ENCODE measurements at regions not wholly inside any gene's neighbourhood (a gene's known extent, or its start where the extent isn't known, plus 50 kb on each side); places are given as distances from the start of the nearest gene placed in this dataset.

DNA sequence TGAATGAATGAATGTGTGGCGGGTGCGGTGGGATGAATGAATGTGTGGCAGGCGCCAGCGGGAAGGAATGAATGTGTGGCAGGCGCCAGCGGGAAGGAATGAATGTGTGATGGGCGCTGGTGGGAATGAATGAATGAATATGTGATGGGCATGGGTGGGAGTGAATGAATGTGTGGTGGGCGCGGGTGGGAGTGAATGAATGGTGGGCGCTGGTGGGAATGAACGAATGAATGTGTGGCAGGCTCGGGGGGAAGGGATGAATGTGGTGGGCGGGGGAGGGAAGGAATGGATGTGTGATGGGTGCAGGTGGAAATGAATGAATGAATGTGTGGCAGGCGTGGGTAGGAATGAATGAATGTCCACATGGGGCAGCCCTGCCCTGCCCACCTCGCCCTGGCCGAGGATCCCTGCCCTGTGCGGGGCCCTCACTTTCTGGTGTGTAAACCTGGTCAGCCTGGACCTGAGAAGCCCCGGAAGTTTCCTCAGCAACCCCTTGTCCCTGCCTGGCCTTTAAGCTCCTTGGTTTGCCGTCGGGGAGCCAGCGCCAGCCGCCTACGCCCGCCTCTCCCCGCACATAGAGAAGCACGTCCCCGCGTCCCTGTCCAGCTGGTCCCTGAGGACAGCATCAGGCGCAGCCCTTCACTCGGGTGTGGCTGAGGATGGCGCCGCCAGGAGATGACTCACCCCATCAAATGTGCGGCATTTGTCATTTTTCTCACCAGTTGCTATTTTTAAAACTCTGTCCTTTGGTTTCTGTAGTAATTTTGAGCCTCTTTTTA, 112.8 kb upstream of the LRPAP1 start:
- Histone ChIP-seq H3K36me3 (no peaks in the 10 kb centered on the region), H3K4me1 (no peaks in the 10 kb centered on the region), H3K27me3 (peaks cover 0 to 47% (median 9%) of the 10 kb centered on the region in 3 donors), H3K27ac (no peak overlapping the region), H3K9me3 (no peaks in the 10 kb centered on the region), H3K4me3 (no peak overlapping the region)
- intact Hi-C loops (cut with DNase I; ENCODE audit: low total_unique reads) = no loop called here
- DNase-seq = no peak
- whole genome bisulfite sequencing, 5 donors = 66 to 79% (median 70%) methylated on average over 32 to 33 of the region's 33 CpGs
- TF ChIP-seq POLR2AphosphoS5 (IDR thresholded peaks at IDR 0.05) (no peak), POLR2A (IDR thresholded peaks at IDR 0.05) (no peak), EP300 (IDR thresholded peaks at IDR 0.05) (no peak)
- TF ChIP-seq, protein P1, sequence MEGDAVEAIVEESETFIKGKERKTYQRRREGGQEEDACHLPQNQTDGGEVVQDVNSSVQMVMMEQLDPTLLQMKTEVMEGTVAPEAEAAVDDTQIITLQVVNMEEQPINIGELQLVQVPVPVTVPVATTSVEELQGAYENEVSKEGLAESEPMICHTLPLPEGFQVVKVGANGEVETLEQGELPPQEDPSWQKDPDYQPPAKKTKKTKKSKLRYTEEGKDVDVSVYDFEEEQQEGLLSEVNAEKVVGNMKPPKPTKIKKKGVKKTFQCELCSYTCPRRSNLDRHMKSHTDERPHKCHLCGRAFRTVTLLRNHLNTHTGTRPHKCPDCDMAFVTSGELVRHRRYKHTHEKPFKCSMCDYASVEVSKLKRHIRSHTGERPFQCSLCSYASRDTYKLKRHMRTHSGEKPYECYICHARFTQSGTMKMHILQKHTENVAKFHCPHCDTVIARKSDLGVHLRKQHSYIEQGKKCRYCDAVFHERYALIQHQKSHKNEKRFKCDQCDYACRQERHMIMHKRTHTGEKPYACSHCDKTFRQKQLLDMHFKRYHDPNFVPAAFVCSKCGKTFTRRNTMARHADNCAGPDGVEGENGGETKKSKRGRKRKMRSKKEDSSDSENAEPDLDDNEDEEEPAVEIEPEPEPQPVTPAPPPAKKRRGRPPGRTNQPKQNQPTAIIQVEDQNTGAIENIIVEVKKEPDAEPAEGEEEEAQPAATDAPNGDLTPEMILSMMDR (IDR thresholded peaks at IDR 0.05) = no peak

DNA sequence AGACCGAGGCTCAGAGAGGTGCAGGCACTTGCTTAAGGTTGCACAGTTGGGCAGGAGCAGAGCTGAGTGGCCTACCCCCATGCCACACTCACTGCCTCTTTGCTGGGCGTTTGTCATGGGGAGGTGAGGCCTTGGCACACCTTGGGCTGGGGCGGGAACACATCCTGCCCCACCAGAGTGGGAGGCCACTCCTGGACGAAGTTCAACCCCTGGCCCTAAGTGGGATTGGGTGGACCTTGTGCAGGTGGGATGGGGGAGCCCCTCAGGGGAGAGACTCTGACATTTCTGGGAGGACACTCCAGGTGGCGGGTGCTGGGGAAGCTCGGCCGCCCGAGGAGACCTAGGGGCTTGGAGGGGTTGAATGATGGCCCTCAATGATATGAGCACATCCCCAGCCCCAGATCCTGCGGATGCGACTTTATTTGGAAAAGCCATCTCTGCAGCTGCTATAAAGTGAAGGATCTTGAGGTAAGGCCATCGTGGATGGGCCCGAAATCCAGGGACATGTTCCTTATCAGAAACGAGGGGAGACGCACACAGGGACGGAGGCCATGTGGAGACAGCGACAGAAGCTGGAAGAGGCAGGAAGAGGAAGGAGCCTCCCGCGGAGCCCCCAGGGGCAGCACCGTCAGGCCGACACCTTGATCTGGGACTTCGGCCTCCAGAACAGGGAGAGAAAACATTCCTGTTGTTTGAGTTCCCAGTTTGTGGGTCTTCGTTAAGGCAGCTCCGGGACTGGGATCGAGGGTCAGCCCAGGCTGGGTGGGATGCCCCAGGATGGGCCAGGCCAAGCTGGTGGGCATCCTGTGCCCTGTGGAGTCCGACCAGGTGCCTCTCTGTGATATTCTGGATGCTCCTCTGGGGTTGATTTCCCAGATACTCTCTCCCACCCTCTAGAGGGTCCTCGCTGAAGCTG, 111.6 kb upstream of the LRPAP1 start:
- Histone ChIP-seq H3K4me1 (no peaks in the 10 kb centered on the region), H3K9me3 (no peaks in the 10 kb centered on the region), H3K27ac (no peak overlapping the region), H3K36me3 (no peaks in the 10 kb centered on the region), H3K27me3 (peaks cover 0 to 49% (median 9%) of the 10 kb centered on the region in 3 donors), H3K4me3 (no peak overlapping the region)
- TF ChIP-seq, protein P1 (IDR thresholded peaks at IDR 0.05) = no peak
- TF ChIP-seq POLR2A (IDR thresholded peaks at IDR 0.05) (no peak), POLR2AphosphoS5 (IDR thresholded peaks at IDR 0.05) (no peak), EP300 (IDR thresholded peaks at IDR 0.05) (no peak)
- no peak for DNase-seq
- 77 to 85% (median 79%) methylated on average over 22 to 26 of the region's 26 CpGs for WGBS, 5 donors
- intact Hi-C loops (cut with DNase I; ENCODE audit: low total_unique reads) = no loop called here

DNA sequence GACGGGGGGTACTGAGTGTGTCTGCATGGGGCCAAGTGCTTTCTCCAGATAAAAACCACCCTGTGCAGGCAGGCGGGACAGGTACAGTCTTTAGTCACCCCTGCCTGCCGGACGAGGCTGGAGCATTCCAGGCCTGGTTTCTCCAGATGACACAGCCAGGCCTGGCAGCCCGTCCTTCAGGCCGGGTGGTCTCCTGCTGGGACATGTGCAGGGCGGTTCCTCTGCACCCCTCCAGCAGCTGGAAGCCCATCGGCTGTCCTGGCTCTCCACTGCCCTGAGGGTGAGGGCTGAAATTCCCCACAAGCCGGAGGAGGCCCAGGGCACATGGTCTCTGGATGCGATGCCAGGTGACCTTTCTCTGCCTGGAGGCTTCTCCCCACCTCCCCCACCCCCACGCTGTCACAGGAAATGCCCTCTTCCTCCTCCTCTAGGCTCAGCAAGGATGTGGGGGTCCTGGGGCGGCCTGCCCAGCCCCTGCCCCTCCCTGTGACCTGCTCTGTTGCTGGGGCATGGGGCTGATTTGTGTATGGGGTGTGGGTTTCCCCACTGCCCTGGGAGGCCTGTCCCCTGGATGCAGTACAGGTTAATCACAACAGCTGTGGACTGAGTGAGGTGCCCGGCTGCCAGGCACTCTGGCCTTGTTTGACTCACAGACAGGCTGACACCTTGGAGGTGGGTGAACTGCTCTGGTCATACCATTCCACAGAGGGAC, 110.7 kb upstream of the LRPAP1 start:
- no peak for TF ChIP-seq EP300 (IDR thresholded peaks at IDR 0.05)
- no peak for TF ChIP-seq POLR2A (IDR thresholded peaks at IDR 0.05)
- TF ChIP-seq, protein P1 (IDR thresholded peaks at IDR 0.05) = no peak
- TF ChIP-seq POLR2AphosphoS5 (IDR thresholded peaks at IDR 0.05) = no peak
- H3K36me3 ChIP-seq = no peaks in the 10 kb centered on the region
- no peak for DNase-seq
- intact Hi-C loops (cut with DNase I; ENCODE audit: low total_unique reads) = no loop called here
- H3K27ac ChIP-seq = no peak overlapping the region
- no peak overlapping the region for H3K4me3 ChIP-seq
- no peaks in the 10 kb centered on the region for H3K4me1 ChIP-seq
- H3K27me3 ChIP-seq = peaks cover 0 to 49% (median 9%) of the 10 kb centered on the region in 3 donors
- no peaks in the 10 kb centered on the region for H3K9me3 ChIP-seq
- WGBS, 5 donors = 50 to 75% (median 74%) methylated on average over 5 to 13 of the region's 13 CpGs

DNA sequence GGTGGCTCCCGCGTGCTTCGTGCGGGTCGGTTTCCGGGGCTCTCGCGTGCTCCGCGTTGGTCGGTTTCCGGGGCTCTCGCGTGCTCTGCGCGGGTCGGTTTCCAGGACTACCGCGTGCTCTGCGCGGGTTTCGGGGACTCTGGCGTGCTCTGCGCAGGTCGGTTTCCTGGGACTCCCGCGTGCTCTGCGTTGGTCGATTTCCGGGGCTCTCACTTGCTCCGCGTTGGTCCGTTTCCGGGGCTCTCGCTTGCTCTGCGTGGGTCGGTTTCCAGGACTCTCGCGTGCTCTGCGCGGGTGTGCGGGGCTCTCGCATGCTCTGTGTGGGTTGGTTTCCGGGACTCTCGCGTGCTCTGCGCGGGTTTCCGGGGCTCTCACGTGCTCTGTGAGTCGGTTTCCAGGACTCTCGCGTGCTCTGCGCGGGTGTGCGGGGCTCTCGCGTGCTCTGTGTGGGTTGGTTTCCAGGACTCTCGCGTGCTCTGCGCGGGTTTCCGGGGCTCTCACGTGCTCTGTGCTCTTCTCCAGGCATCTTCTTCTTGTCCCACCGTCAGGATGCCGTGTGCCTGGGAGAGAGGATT, 109.9 kb upstream of the LRPAP1 start:
- Histone ChIP-seq H3K4me1 (no peaks in the 10 kb centered on the region), H3K27ac (no peak overlapping the region), H3K27me3 (peaks cover 0 to 48% (median 9%) of the 10 kb centered on the region in 3 donors), H3K36me3 (no peaks in the 10 kb centered on the region), H3K4me3 (no peak overlapping the region), H3K9me3 (no peaks in the 10 kb centered on the region)
- WGBS, 5 donors = 94 to 96% (median 95%) methylated on average over 61 to 66 of the region's 66 CpGs
- TF ChIP-seq POLR2AphosphoS5 (IDR thresholded peaks at IDR 0.05) = no peak
- no peak for DNase-seq
- intact Hi-C loops (cut with DNase I; ENCODE audit: low total_unique reads) = no loop called here

All from stomach (tissue), 8 donors.